Gastroesophageal sphincter (tissue), 3 donors: ENCODE measurements at regions not wholly inside any gene's neighbourhood (a gene's known extent, or its start where the extent isn't known, plus 50 kb on each side); places are given as distances from the start of the nearest gene placed in this dataset.

ENCODE experiments used
- POLR2A ChIP-seq, 2 donors: fragments of 450-650 bp; IDR thresholded peaks; one replicate each; pipeline ENCODE4 v1.6.1; 2017; ENCODE audit warnings: antibody characterized with exemption in 2 of 2, mild to moderate bottlenecking in 2 of 2, moderate library complexity in 1 of 2
- POLR2AphosphoS5 ChIP-seq: sonication (generic); formaldehyde crosslinking; IDR thresholded peaks from one replicate; pipeline ENCODE4 v1.6.1; 2017; ENCODE audit warnings: antibody characterized with exemption
- TF ChIP-seq, protein P1 (sequence below), 4 experiments: fragments of 200-600 bp in 2 of 4; fragments of 450-650 bp in 2 of 4; sonication (generic) in 1 of 4; IDR thresholded peaks; one replicate each; pipeline ENCODE4 v1.5.1; 2017 to 2019; ENCODE audit warnings: antibody characterized with exemption in 4 of 4, mild to moderate bottlenecking in 2 of 4, moderate library complexity in 2 of 4

DNA sequence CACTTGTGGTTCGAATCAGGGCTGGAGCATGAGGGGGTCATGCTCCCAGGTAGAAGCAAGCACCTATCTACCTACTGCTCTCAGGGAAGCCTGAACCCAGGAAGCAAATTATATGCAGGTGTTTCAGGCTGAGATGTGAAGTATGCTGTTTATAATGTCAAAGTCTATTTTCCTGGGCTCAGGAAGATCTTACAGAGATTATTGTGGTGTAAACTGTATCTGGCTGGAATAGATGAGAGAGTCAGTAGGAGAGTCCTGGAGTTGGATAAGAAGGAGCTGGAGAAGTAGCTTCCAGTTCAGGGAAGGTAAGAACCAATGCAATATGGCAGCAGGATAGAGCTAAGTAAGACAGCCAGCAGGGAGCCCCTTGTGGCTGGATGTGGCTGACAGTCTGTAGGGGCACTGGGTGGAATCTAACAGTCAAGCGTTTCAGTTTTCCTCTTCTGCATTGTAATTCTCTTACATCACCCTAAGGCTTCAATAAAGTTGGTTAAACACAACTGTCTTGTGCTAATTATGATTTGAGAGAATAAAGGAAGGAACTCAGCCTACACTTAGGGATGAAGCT is 105.9 kb upstream of the EEPD1 start:
- TF ChIP-seq POLR2AphosphoS5 (no peak), POLR2A (IDR thresholded peaks at IDR 0.05) (no peak)
- TF ChIP-seq, protein P1, sequence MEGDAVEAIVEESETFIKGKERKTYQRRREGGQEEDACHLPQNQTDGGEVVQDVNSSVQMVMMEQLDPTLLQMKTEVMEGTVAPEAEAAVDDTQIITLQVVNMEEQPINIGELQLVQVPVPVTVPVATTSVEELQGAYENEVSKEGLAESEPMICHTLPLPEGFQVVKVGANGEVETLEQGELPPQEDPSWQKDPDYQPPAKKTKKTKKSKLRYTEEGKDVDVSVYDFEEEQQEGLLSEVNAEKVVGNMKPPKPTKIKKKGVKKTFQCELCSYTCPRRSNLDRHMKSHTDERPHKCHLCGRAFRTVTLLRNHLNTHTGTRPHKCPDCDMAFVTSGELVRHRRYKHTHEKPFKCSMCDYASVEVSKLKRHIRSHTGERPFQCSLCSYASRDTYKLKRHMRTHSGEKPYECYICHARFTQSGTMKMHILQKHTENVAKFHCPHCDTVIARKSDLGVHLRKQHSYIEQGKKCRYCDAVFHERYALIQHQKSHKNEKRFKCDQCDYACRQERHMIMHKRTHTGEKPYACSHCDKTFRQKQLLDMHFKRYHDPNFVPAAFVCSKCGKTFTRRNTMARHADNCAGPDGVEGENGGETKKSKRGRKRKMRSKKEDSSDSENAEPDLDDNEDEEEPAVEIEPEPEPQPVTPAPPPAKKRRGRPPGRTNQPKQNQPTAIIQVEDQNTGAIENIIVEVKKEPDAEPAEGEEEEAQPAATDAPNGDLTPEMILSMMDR (IDR thresholded peaks at IDR 0.05): no peak
